HG02885 (cell line): ENCODE measurements at regions not wholly inside any gene's neighbourhood (a gene's known extent, or its start where the extent isn't known, plus 50 kb on each side); places are given as distances from the start of the nearest gene placed in this dataset.

Experiments
- ATAC-seq: cut with Tn5 transposase; IDR thresholded peaks from one replicate; pipeline ENCODE4 v1.9.1; 2021; ENCODE audit warnings: mild to moderate bottlenecking; ENCODE audit not compliant: unreplicated experiment, poor library complexity

DNA sequence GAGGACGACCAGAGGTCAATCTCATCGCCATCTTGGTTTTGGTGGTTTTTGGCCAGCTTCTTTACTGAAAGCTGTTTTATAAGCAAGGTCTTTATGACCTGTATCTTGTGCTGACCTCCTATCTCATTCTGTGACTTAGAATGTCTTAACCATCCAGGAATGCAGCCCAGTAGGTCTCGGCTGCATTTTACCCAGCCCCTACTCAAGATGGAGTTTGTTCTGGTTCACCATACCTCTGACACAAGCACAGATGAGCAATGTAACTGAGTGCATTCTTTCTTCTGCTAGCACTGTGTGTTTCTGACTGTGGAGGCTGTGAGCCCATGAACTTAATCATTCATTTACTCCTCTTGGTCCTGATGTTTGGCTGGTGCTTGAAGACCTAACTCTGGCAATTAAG, 794.5 kb upstream of the CELF2 start:
- ATAC-seq, result no peak

DNA sequence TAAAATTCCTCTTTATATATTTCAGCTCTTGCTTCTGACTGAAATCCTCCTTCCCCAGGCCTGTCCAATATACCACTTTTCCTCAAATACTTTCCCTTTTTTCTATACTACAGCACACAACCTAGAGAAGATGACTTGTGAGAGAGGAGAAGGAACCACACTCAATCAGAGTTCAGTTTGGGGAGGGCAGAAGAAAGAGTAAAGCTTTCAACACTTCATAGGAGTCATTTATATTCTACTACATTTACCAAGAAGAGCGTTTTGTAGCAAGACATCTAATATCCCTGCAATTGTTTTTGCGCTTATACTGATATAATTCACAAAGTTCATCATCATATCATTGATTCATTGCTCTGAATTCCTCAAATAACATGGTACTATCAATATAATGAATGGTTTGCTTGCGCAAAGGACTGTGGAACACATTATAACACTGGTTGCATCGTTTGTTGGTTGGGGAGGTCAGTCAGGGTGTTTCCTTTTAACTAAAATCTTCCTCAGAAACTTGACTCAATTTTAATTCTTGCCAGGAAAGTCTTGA, 792.5 kb upstream of the CELF2 start:
- ATAC-seq, result no peak

DNA sequence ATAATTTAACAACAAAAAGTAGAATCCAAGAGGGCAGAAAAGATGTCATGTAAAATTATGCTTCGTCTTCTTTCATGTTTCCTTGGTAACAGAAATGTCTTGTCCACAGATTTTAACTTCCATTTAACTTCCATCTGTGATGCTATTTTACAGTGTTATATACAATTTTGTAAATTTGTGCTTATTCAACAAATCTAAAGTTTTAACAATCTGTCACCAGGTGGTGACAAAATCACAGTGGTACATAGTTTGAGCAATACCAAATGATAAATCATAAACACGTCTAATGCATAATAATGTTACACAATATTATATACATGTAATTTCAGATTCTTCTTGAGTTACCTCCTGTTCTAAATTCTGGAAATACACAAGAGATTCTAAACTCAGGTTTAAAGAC, 784.4 kb upstream of the CELF2 start:
- ATAC-seq, result no peak

- no peak for ATAC-seq
Observed at GRCh38 chr10:10235003-10235402, 782.7 kb upstream of the CELF2 start.

DNA sequence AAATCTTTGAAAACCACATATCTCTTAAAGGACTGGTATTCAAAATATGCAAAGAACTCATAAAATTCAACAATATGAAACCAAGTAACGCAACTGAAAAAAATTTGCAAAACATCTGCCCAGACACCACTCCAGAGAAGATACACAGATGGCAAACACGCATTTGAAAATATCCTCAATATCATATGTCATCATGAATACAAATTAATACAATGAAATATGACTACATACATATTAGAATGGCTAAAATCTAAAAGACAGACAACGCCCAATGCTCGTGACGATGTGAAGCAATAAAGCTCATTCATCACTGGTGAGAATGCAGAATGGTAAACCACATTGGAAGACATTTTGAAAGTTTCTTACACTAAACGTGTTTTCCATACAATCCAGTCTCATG, 770.1 kb upstream of the CELF2 start:
- ATAC-seq, result no peak

GRCh38 chr10:10256860-10257259, 760.8 kb upstream of the CELF2 start:
- no peak for ATAC-seq

DNA sequence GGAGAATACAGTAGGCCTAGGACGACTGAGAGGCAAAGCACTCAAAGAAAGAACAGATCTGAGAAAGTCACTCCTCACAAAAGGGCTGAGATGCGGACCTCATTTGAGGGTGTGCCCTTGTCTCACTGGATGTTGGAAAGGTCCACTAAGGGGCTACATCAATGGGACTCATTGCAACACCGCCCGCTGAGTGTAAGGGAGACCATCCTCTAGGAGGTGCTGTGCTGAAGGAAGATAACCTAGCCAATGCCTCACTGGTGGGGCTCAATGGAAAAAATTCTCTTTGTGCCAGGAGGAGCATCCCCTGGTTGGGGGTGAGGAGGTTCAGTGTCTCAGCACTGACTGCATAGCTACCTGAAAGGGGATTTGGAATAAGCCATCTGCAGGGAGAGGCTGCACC, 758.7 kb upstream of the CELF2 start:
- ATAC-seq, result no peak

- no peak for ATAC-seq
Observed at GRCh38 chr10:10270126-10271050, 747.3 kb upstream of the CELF2 start.

GRCh38 chr10:10271639-10272192, 746.0 kb upstream of the CELF2 start:
- no peak for ATAC-seq

GRCh38 chr10:10273661-10274060, 744.0 kb upstream of the CELF2 start:
- ATAC-seq, result no peak

- ATAC-seq, result no peak
Observed at GRCh38 chr10:10279906-10280305, 737.8 kb upstream of the CELF2 start.

GRCh38 chr10:10292501-10292900, 725.2 kb upstream of the CELF2 start:
- no peak for ATAC-seq

GRCh38 chr10:10293041-10293440, 724.6 kb upstream of the CELF2 start:
- no peak for ATAC-seq

- ATAC-seq, result no peak
Observed at GRCh38 chr10:10293481-10293951, 724.2 kb upstream of the CELF2 start.

DNA sequence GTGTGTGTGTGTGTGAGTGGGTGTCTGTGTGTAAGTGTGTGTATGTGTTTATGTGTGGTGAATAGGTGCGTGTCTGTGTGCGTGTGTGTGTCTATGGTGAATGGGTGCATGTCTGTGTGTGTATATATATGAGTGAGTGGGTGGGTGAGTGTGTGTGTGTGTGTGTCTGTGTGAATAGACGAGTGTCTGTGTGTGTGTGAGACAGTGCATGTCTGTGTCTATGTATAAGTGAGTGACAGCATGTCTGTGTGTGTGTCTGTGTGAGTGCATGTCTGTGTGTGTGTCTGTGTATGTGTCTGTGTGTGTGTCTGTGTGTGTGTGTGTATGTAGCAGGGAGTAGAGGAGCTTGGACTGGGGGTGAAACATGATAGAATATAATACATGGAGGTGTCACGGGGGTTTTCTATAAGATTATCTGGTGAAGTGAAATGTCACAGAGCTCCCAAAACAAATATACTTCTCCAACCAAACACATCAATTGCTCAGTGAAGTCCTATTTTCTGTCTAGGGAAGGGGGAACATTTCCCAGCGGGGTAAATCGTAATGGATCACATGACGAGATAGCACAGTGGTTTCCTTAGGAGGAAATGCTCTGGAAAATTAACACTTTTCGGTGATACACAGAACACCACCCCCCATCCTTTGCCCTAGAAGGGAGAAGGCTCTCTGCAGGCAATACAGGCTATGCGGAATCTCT, 723.3 kb upstream of the CELF2 start:
- no peak for ATAC-seq

DNA sequence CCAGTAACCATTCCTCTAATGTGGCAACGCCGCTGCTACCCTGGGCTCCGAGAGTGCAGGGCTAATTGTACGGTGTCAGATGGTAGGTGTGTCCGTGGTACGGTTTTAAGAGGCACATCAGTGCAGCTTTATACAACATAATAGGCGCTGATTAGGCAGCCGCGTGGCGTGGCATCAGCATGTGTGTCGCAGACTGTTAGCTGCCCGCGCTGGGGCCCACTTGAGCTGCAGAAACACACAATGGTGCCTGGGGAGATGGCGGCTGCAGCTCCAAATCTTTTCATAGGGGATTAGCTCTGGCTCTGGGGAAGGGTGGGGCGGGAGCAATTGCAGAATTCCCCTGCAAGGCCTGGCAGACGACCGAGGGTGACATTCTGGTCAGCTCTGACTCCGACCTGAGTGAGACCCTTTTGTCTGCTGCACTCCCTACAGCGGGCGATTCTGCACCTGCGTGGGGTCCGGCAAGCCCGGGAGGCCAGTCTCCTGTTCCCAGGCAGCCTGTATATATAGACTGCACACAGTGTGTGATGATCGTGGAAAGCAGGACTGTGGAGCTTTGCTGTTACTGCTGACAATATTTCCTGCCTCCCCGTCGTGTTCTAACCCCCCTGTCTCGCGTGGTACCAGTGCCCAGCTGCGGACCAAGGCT, 722.7 kb upstream of the CELF2 start:
- ATAC-seq, result no peak

GRCh38 chr10:10295537-10295936, 722.1 kb upstream of the CELF2 start:
- ATAC-seq, result no peak

DNA sequence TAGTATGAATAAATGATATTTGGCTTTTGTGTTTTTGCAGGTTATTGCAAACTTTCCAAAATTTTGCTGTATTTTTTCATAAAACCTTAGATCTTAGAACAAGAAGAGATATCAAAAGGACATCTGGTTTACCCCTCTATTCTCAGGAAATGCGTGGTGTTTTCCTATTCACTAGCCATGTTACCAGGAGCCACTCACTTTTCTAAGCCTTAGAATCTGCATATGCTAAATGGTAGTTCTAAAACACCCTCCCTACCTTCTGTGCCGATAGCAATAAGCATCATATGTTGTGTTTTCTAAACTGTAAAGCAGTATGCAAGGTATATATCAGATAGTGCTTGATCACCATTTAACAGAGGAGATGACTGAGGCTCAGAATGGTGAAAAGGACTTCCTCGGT, 715.0 kb upstream of the CELF2 start:
- ATAC-seq, result no peak

DNA sequence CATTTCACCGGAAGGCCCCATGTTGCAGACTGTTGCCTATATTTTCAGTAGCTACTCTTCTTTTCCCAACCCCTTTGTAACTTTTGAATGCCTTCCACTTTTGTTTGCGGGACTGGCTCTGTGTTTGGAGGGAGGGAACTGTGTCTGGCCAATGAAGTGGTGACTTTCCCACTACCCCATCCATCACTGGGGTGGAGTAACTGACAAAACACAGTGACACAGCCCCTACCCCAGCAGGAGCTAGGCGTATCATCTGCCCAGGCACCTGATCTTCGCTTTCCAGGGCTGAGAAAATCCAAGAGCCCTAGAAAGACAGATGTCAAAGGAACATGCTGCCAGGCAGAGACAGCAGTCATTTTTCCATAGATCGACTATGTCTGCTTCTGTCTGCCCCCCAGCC, 710.6 kb upstream of the CELF2 start:
- no peak for ATAC-seq

DNA sequence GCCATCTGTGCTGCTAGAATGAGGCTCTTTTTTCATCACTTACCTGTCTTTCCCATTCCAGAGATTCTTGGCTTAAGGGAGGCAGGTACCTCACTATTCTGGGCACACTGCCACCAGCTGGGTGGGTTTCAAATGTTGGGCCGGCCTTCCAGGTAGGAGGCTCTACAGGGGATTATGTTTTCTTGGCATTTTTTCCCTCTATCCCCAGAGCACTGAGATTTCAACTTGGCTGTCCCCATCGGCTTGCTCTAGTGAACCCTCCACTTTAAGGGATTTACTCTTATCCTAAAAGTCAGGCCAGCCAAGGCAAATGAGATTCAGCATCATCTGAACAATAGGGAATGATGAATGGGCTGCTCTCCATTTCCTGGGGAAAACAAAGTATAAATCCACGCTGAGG, 710.1 kb upstream of the CELF2 start:
- no peak for ATAC-seq

- ATAC-seq, result no peak
Observed at GRCh38 chr10:10310498-10310897, 707.2 kb upstream of the CELF2 start.
